Hematopoietic multipotent progenitor cell treated with erythropoietin and hydrocortisone succinate and interleukin-3 and kit ligand, for 4 days (in vitro differentiated cells): ENCODE measurements at regions not wholly inside any gene's neighbourhood (a gene's known extent, or its start where the extent isn't known, plus 50 kb on each side); places are given as distances from the start of the nearest gene placed in this dataset.
"Not testable (repeated sequence)": the region's sequence is repeated elsewhere in the genome, so short reads cannot be mapped to it uniquely, and the experiment has no call there.

Experiments
- DNase-seq: peaks from one replicate; pipeline ENCODE4 v3.0.0-alpha.2; 2015

- not testable (repeated sequence) for DNase-seq
These were observed 183.7 kb downstream of the COPRS start for GRCh38 chr17:31675392-31675791.

DNA sequence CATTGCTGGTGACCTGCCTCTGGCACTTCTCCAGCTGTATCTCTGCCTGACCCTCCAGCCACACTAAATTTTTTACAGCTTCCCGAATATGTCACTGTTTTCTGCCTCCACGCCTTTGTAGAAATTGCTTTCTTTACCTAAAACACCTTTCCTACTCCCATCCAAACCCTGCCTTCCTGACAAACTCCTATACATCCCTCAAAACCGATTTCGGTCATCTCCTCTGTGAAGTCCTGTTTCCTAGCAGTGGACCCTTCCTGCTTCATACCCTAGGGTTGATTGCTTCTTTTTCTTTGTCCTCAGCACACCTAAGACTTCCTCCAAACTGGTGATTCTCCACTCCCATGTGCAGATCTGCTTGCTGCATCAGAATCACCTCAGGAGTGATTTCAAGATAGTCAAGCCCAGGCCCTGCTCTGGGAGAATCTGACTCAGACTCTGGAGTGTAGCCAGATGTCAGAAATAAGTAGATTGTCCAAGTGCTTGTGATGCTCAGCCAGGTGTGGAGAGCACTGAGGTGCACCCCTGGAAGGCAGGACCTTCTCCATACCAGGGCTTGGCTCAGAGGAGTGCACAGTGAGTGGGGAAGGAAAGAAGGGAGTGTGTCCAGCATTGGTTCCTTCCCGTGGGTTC, 184.2 kb downstream of the COPRS start:
- no peak for DNase-seq

- no peak for DNase-seq
These were observed 184.7 kb downstream of the COPRS start for GRCh38 chr17:31674305-31674704.

DNA sequence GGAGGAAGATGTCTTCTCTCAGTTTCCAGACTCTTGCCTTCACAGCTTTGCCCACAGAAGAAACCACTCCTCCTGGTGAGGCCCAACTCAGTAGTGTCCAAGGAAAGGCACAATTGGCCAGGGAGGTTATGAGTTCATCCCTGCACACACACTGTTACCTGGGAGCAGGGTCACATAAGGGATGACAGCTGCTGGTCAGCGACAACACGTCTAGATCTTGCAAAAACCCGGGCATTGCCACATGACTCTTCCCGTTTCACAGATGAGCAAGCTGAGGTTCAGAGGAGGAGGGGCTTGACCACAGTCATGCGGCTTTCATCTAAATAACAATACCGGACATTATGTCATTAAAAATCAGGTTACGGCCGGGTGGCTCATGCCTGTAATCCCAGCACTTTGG, 186.0 kb downstream of the COPRS start:
- DNase-seq, result no peak

- DNase-seq, result no peak
These were observed 186.8 kb downstream of the COPRS start for GRCh38 chr17:31672161-31672819.

DNA sequence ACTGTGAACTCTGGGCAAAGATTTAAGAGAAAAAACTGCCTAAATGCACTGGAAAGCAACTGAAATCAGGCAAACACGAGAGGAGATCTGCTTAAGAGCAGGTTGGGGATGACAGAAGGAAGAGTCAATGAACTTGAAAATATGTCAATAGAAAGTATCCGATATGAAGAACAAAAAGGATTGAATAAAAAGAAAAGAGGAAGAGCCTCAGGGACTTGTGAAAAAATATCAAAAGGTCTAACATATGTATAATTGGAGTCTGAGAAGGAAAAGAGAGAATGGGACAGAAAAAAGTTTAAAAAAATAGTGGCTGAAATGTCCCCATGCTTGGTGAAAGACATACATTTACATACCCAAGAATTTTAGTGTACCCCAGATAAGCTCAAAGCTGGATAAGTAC, 195.5 kb downstream of the COPRS start:
- no peak for DNase-seq

DNA sequence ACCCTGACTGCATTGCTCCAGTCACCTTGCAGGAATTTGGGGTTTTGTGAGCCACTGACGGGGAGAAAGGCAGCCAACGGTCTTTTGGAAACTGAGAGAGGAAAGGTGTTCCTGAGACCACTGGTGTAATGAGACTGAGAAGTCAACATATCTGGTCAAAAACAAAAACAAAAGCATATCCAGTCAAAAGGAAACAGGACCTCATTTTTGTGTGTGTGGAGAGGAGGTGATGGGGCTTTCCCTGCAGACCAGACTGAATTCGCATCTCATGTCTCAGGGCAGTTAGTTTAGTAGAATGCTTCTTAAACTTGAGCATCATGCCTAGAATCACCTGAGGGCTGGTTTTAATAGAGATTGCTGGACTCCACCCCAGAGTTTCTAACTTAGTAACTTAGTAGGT, 198.4 kb downstream of the COPRS start:
- DNase-seq, result no peak

- no peak for DNase-seq
These were observed 201.2 kb downstream of the COPRS start for GRCh38 chr17:31657876-31658275.

GRCh38 chr17:31654936-31655335, 204.1 kb downstream of the COPRS start:
- peak; percentile 22 for DNase-seq

DNA sequence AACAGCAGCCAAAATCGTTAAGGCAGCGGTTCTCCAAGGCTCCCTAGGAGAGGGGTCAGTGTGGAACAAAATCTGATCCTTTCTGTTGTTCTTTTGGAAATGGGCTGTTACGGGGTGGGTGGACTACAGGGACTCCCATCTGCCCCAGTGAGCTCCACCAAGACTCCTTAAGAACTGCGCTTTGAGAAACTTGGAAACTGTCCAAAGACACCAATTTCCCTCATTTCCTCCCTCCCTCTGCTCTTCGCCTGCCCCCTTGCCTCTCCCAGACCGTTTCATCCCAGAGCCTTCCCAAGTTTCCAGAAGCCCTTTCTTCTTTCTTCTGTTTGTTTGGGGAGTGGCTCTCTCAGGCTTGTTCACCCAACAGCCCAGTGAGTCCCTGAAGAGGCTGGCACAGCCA, 205.4 kb downstream of the COPRS start:
- no peak for DNase-seq

DNA sequence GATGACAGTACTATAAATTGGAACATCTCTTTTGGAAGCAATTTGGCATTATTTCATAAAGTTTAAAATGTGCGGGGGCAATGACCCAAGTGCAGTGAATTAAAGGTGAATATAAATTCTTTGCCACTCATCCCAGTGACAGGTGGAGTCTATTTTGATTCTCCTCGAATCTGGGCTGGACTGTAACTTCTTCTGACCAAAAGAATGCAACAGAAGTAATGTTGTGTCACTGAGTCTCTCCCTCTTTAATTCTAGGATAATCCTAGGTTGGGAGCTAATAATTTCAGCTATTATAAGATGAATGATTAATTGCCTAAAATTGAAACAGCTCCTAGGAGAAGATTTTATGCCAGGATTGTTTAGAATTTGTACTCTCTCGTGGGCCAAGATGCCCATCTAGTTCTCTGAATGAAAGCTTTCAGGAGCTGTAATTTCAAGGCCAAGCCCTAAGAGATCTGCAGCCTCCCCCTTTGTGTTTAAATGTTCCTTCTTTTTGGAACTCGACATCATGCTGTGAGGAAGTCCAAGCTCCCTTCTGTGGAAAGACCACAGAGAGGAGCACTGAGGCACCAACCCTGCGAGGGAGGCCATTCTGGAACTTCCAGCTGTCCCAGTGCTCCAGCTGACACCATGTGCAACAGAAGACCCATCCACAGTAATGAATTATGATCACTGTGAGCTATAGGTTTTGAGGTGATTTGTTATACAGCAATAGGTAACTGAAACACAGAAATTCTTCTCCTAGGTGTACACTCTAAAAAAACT, 208.1 kb downstream of the COPRS start:
- no peak for DNase-seq

DNA sequence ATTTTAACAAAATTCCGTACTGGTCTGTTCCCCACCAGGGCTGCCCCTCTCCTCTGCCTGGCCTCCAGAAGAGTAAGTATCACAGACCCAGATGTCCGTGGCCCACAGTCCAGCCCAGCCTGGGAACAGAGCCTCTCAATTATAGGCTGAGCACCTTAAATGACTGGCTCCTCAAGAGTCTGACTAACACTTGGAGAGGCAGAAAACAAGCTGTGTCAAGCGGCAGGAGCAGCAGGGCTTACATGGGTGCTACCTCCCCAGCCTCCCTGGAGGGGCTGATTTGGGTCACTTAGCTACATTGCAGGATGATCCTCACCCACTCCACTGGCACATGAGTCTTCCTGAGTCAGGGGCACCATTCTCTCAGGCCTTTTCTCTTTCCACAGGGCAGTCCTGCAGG, 209.7 kb downstream of the COPRS start:
- DNase-seq, result no peak

- DNase-seq, result peak; percentile 36
These were observed 211.4 kb downstream of the COPRS start for GRCh38 chr17:31647661-31648060.

DNA sequence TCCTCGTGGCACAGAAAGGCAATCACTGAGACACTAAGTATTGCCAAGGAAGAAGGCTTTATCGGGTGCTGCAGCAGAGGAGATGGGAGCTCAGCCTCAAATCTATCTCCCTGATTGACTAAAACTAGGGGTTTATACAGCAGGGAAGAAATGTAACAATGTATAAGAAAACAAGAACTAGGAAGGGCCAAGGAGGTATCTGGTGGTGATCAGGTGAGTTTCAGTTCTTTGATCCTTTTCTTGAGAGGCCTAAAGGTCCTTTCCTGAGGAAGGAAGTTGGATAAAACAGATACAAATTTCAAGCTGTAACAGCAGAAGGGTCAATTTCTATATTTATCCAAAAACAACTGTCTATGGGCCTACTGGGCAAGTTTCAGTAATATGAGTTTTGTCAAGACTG, 212.4 kb downstream of the COPRS start:
- DNase-seq, result no peak

DNA sequence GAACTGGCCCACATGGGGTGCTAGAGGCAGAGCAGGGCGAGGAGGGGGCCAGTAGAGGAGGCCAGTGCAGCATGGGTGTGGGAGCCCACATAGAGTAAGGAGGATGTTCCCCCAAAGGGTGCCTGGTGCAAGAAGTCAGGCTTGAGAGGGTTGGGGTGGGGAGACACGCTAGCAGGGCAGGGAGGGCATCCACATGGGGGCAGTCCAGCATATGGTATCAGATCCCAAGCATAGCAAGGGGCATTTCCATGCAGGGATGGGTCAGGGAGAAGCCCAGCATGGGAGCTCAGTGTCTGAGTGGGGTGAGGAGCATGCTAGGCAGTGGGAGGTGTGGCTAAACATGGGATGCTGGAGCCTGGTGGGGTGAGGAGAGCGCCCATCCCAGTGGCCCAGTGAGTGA, 213.7 kb downstream of the COPRS start:
- DNase-seq, result no peak

DNA sequence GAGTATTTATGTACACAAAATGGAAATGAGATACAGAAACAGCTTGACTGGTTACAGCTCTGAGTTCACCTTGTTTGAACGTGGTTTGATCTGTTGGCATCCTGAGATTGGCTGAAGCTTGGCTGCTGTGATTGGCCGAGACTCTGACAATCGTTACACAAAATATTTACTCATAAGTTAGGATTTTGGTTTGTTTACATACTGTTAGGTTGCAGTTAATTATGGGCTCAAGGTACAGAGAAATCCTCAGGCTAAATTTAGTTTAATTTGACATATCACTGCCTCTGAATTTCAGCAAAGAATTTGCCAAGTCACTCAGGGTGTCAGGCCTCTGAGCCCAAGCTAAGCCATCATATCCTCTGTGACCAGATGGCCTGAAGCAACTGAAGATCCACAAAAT, 227.3 kb downstream of the COPRS start:
- no peak for DNase-seq

DNA sequence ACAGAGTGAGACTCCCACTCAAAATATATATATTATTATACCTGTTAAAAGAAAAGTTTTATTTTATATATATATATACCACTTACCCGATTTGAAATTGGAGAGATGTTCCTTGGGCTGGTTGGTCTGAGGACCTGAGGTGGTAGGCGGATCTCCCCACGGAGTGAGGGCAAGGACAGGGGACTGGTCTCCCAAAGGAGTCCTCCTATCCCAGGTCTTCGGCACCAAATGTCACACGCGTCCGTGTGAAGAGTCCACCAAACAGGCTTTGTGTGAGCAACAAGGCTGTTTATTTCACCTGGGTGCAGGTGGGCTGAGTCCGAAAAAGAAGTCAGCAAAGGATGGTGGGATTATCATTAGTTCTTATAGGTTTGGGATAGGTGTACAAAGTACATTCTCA, 228.2 kb downstream of the COPRS start:
- not testable (repeated sequence) for DNase-seq

DNA sequence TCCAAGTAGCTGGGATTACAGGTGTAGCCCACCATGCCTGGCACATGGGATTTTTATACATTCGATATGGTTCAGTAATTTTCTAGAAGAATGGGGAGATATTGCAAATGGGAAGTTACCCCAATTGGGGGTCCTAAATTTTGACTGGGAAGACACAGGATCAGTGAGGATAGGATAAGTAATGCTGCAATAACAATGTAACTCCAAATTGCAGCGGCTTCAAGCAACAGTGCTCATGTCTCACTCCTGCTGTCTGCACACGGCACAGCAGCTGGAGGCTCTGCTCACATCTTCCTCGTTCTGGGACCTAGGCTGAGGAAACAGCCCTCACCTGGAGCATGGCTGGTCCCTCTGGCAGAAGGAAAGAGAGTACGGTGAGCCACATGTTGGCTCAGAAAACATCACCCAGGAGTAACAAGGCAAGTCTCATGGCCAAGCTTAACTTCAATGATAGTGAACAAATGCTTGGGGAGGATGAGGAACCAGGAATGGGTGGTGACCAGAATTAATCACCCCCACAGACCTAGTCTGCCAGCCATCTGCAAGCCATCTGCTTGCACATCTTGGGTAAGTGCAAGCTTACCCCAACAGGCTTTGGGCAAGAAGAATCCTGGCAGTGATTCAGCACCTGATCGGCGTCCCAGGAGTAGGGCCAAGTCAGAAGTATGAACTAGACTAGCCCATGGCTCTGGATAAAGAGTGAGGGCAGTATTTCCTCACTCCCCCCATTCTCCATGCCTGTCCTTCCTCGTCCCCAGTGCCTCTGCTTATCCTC, 229.2 kb downstream of the COPRS start:
- no peak for DNase-seq

- no peak for DNase-seq
These were observed 231.1 kb downstream of the COPRS start for GRCh38 chr17:31627960-31628359.

GRCh38 chr17:31623990-31624389, 232.5 kb downstream of the RAB11FIP4 start:
- no peak for DNase-seq

DNA sequence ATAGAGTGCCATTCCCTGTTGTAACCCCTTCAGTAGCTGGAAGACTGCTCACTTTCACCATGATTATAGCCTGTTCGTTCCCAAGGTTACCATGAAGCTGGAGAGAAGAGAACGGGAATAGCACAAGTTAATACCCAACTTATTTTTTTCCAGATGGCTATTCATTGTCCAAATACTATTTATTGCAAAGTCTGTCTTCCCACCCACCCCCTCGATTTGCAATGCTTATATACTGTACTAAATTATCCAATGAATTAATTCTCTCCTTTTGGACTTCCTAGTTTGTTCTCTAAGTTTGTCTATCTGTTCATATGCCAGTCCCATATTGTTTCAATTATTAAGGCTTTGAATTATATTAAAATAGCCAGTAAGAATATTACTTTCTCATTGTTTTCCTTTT, 231.0 kb downstream of the RAB11FIP4 start:
- no peak for DNase-seq

DNA sequence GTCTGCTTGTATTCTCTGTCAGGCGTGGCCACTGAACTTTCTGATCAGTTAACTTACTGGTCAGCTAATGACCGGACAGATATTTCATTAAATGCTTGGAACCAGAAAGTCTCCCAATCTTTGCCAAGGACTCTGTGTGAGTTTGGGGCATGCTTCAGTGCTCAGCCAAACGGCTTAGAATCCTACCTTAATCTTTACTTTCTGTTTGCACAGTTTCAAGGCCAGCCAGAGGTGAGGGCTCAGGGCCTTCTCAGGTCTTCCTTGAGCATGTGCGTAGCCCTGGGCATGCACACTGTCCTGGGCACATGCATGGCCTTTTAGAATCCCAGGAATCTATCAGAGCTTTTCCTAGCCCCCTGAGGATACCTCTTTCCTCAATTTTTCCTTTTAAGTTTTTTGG, 230.1 kb downstream of the RAB11FIP4 start:
- DNase-seq, result no peak

GRCh38 chr17:31611053-31611452, 219.6 kb downstream of the RAB11FIP4 start:
- not testable (repeated sequence) for DNase-seq
